ENCODE measurements at regions not wholly inside any gene's neighbourhood (a gene's known extent, or its start where the extent isn't known, plus 50 kb on each side); places are given as distances from the start of the nearest gene placed in this dataset.

DNA sequence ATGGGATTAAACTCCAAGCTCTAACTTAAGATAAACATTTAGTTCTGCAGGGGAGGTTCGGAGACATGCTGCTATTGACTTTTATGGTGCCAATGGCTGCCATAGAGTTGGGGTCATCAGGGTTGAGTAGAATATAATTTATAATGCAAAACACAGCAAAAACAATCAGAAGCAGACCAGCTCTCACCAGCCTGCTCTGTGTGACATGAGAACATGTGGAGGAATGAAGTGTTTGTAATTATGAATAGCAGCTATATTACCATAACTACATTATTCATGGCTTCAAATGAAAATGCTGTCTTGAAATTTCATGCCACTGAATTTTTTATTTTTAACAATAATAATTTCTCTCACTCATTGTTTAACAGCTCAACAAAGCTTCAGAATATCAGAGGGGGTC, 645.6 kb upstream of the CDH8 start:
- Histone ChIP-seq H3K27me3 (ENCODE audit: insufficient read depth, low read length) (no peaks in the 10 kb centered on the region), H4K8ac (replicated peaks; ENCODE audit: insufficient read length, low read depth, low read length) (no peak overlapping the region), H2BK120ac (ENCODE audit: low read depth, low read length, poor library complexity, severe bottlenecking) (no peak overlapping the region), H4K20me1 (ENCODE audit: control insufficient read depth, insufficient read depth, insufficient read length) (no peaks in the 10 kb centered on the region), H3K23ac (ENCODE audit: insufficient read length, low read depth, low read length) (no peak overlapping the region), H3K14ac (ENCODE audit: insufficient read depth, low read length) (no peak overlapping the region), H4K91ac (ENCODE audit: insufficient read length, low read depth, low read length) (no peak overlapping the region), H3K4ac (ENCODE audit: low read depth, low read length) (no peak overlapping the region), H3K9ac (ENCODE audit: extremely low read depth, insufficient read length, low read length) (no peak overlapping the region), H3K18ac (ENCODE audit: insufficient read length, low read depth, low read length) (no peak overlapping the region), H2BK15ac (ENCODE audit: low read depth, low read length) (no peak overlapping the region), H3K56ac (ENCODE audit: insufficient read length, low read depth, low read length) (no peak overlapping the region), H3T11ph (ENCODE audit: low read length) (no peak overlapping the region), H3K9me3 (ENCODE audit: control insufficient read depth, low read depth, low read length) (peaks cover 18% of the 10 kb centered on the region), H2BK20ac (ENCODE audit: low read depth, low read length, poor library complexity, severe bottlenecking) (no peak overlapping the region), H3K79me2 (ENCODE audit: insufficient read depth, low read length) (no peaks in the 10 kb centered on the region), H3K27ac (ENCODE audit: insufficient read length, low read depth, low read length) (no peak overlapping the region), H2AFZ (ENCODE audit: low read length) (no peak overlapping the region), H2BK5ac (ENCODE audit: insufficient read length, low read length) (no peak overlapping the region), H3K4me1 (ENCODE audit: insufficient read depth, low read length) (no peaks in the 10 kb centered on the region), H2BK12ac (ENCODE audit: insufficient read length, low read depth, low read length) (no peak overlapping the region), H3K23me2 (ENCODE audit: insufficient read length, low read depth, low read length, poor library complexity, severe bottlenecking) (no peaks in the 10 kb centered on the region), H3K4me2 (ENCODE audit: insufficient read depth, insufficient read length, low read length) (no peak overlapping the region), H3K79me1 (ENCODE audit: insufficient read depth, low read depth, low read length, poor library complexity, severe bottlenecking) (no peaks in the 10 kb centered on the region), H2AK5ac (ENCODE audit: insufficient read length, low read length) (no peak overlapping the region), H4K5ac (ENCODE audit: insufficient read length, low read depth, low read length) (no peak overlapping the region)
- H3K27me3 Mint-ChIP-seq (ENCODE audit: low read depth), result no peaks in the 10 kb centered on the region
- H3K27ac Mint-ChIP-seq, result peak overlapping the region in 1 of 3 experiments; percentile 29; a peak in 1 of 7 replicates
- no peak for DNase-seq
- H3K9me3 Mint-ChIP-seq, result peaks cover 44 to 49% of the 10 kb centered on the region in 2 experiments
- TF ChIP-seq, protein P1, sequence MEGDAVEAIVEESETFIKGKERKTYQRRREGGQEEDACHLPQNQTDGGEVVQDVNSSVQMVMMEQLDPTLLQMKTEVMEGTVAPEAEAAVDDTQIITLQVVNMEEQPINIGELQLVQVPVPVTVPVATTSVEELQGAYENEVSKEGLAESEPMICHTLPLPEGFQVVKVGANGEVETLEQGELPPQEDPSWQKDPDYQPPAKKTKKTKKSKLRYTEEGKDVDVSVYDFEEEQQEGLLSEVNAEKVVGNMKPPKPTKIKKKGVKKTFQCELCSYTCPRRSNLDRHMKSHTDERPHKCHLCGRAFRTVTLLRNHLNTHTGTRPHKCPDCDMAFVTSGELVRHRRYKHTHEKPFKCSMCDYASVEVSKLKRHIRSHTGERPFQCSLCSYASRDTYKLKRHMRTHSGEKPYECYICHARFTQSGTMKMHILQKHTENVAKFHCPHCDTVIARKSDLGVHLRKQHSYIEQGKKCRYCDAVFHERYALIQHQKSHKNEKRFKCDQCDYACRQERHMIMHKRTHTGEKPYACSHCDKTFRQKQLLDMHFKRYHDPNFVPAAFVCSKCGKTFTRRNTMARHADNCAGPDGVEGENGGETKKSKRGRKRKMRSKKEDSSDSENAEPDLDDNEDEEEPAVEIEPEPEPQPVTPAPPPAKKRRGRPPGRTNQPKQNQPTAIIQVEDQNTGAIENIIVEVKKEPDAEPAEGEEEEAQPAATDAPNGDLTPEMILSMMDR (conservative IDR thresholded peaks at IDR 0.05), result no peak
- WGBS (ENCODE audit: extremely low coverage, insufficient read length, low lambda C conversion rate), result no CpG with 5 or more reads among the region's 1 CpG
- peaks cover 11 to 43% (median 38%) of the 10 kb centered on the region in 3 experiments for H3K36me3 Mint-ChIP-seq (ENCODE audit: insufficient read depth in 1 of 3, low read depth in 3 of 3)
- H3K4me1 Mint-ChIP-seq, result 0 out of 4 replicates have a peak, but pooled peaks cover 0 to 3% of the 10 kb centered on the region in 2 experiments
- no peak overlapping the region for H3K4me3 Mint-ChIP-seq

Data from H9 (cell line).